GM23338 (cell line): ENCODE measurements at regions not wholly inside any gene's neighbourhood (a gene's known extent, or its start where the extent isn't known, plus 50 kb on each side); places are given as distances from the start of the nearest gene placed in this dataset.

ENCODE experiments used
- ATAC-seq: fragments of 200-7000 bp; cut with Tn5 transposase; 3 replicates; pipeline ENCODE4 v1.9.1; 2020
- DNase-seq: peaks from one replicate; pipeline ENCODE4 v3.0.0-alpha.2; 2015; ENCODE audit warnings: low spot score
- H2AFZ ChIP-seq: fragments of 200-600 bp; sonication (generic); 2 replicates; pipeline ENCODE4 v1.8.0; 2016; ENCODE audit warnings: antibody characterized with exemption, mild to moderate bottlenecking, moderate library complexity
- H3F3A ChIP-seq: fragments of 200-600 bp; sonication (generic); replicated peaks from 2 replicates; pipeline ENCODE4 v1.8.0; 2017; ENCODE audit warnings: antibody characterized with exemption, mixed run types, low read depth
- H3K27ac ChIP-seq: fragments of 200-600 bp; sonication (generic); 2 replicates; pipeline ENCODE4 v1.6.1; 2016; ENCODE audit warnings: low read depth
- H3K27me3 ChIP-seq: fragments of 200-600 bp; sonication (generic); 2 replicates; pipeline ENCODE4 v1.8.0; 2016; ENCODE audit warnings: mild to moderate bottlenecking, mixed run types, moderate library complexity; ENCODE audit not compliant: insufficient read depth
- H3K36me3 ChIP-seq: fragments of 200-600 bp; sonication (generic); 2 replicates; pipeline ENCODE4 v1.8.0; 2016; ENCODE audit warnings: mild to moderate bottlenecking; ENCODE audit not compliant: insufficient read depth
- H3K4me1 ChIP-seq: fragments of 200-600 bp; sonication (generic); 2 replicates; pipeline ENCODE4 v1.8.0; 2016; ENCODE audit warnings: mild to moderate bottlenecking, moderate library complexity; ENCODE audit not compliant: insufficient read depth
- H3K4me2 ChIP-seq: fragments of 200-600 bp; sonication (generic); 2 replicates; pipeline ENCODE4 v1.7.1; 2017; ENCODE audit warnings: mixed run types
- H3K4me3 ChIP-seq: fragments of 200-600 bp; sonication (generic); 2 replicates; pipeline ENCODE4 v1.6.1; 2016; ENCODE audit warnings: mixed run types
- H3K79me2 ChIP-seq: fragments of 200-600 bp; sonication (generic); replicated peaks from 2 replicates; pipeline ENCODE4 v1.8.0; 2017; ENCODE audit warnings: mild to moderate bottlenecking; ENCODE audit not compliant: insufficient read depth
- H3K9me2 ChIP-seq: fragments of 200-600 bp; sonication (generic); 2 replicates; pipeline ENCODE4 v1.8.0; 2017; ENCODE audit not compliant: insufficient read depth
- H4K20me1 ChIP-seq: fragments of 200-600 bp; sonication (generic); replicated peaks from 2 replicates; pipeline ENCODE4 v1.8.0; 2017; ENCODE audit warnings: mild to moderate bottlenecking; ENCODE audit not compliant: insufficient read depth
- H3K27ac Mint-ChIP-seq: 2 replicates; pipeline ENCODE4 v1.8.0; 2020; ENCODE audit warnings: inconsistent platforms, mild to moderate bottlenecking, moderate library complexity, mixed read lengths
- H3K27me3 Mint-ChIP-seq: 3 replicates; pipeline ENCODE4 v1.8.0; 2022; ENCODE audit warnings: low read depth, mild to moderate bottlenecking, moderate library complexity, mixed read lengths, inconsistent platforms; ENCODE audit not compliant: insufficient read depth, poor library complexity
- H3K36me3 Mint-ChIP-seq: 3 replicates; pipeline ENCODE4 v1.8.0; 2021; ENCODE audit warnings: low read depth, mild to moderate bottlenecking, inconsistent platforms, moderate library complexity, mixed read lengths
- H3K4me1 Mint-ChIP-seq: 3 replicates; pipeline ENCODE4 v1.8.0; 2020; ENCODE audit warnings: mild to moderate bottlenecking, inconsistent platforms, mixed read lengths
- H3K4me3 Mint-ChIP-seq: 3 replicates; pipeline ENCODE4 v1.8.0; 2021; ENCODE audit warnings: moderate library complexity, mild to moderate bottlenecking, inconsistent platforms, mixed read lengths
- H3K9me3 Mint-ChIP-seq: 3 replicates; pipeline ENCODE4 v1.8.0; 2020; ENCODE audit warnings: moderate library complexity, mild to moderate bottlenecking, inconsistent platforms, mixed read lengths
- CTCF ChIP-seq, 2 experiments: fragments of 200-600 bp in 1 of 2; sonication (generic) in 1 of 2; conservative IDR thresholded peaks; 2 replicates each; pipeline versions ENCODE4 v1.5.1 to v1.6.1; 2016 to 2017; ENCODE audit warnings: antibody characterized with exemption in 2 of 2, low read depth in 2 of 2, mild to moderate bottlenecking in 2 of 2, moderate library complexity in 1 of 2
- EZH2phosphoT487 ChIP-seq: fragments of 200-600 bp; sonication (generic); IDR thresholded peaks from one replicate; pipeline ENCODE4 v1.8.1; 2018; ENCODE audit warnings: antibody characterized with exemption; ENCODE audit not compliant: unreplicated experiment
- JUNB ChIP-seq: IDR thresholded peaks from one replicate; pipeline ENCODE4 v1.6.1; 2016; ENCODE audit warnings: antibody characterized with exemption; ENCODE audit not compliant: unreplicated experiment
- POLR2AphosphoS5 ChIP-seq: IDR thresholded peaks from 2 replicates; pipeline ENCODE4 v1.6.1; 2016; ENCODE audit warnings: antibody characterized with exemption, low read depth
- REST ChIP-seq: IDR thresholded peaks from one replicate; pipeline ENCODE4 v1.6.1; 2018; ENCODE audit warnings: antibody characterized with exemption; ENCODE audit not compliant: unreplicated experiment
- ZNF114 ChIP-seq: fragments of 250-450 bp; sonication (Bioruptor Pico); IDR thresholded peaks from 2 replicates; pipeline ENCODE4 v1.5.0; 2020; ENCODE audit warnings: mild to moderate bottlenecking, moderate library complexity
- ZNF331 ChIP-seq: fragments of 250-450 bp; sonication (Bioruptor Pico); IDR thresholded peaks from 2 replicates; pipeline ENCODE4 v1.5.0; 2020; ENCODE audit warnings: low read depth, mild to moderate bottlenecking, moderate library complexity
- ZNF462 ChIP-seq: fragments of 250-450 bp; sonication (Bioruptor Pico); IDR thresholded peaks from 2 replicates; pipeline ENCODE4 v1.5.0; 2020; ENCODE audit warnings: mild to moderate bottlenecking, moderate library complexity

- TF ChIP-seq ZNF462 (CRISPR knock-in tag), result no peak
Measured at GRCh38 chr1:82598337-82598736, 797.6 kb downstream of the ADGRL2 start (continued).

- Mint-ChIP-seq H3K4me3 (no peak overlapping the region), H3K4me1 (peaks cover 20% of the 10 kb centered on the region; the same call in 2 of the 3 replicates), H3K27ac (no peak overlapping the region), H3K27me3 (no peaks in the 10 kb centered on the region), H3K9me3 (no peaks in the 10 kb centered on the region; the same call in 2 of the 3 replicates), H3K36me3 (no peaks in the 10 kb centered on the region)
- Histone ChIP-seq H4K20me1 (no peaks in the 10 kb centered on the region), H3K27me3 (no peaks in the 10 kb centered on the region), H3K4me1 (peaks cover 10% of the 10 kb centered on the region; the same call in 1 of the 2 replicates), H3K4me2 (no peak overlapping the region; the same call in 1 of the 2 replicates), H3K36me3 (no peaks in the 10 kb centered on the region), H2AFZ (no peak overlapping the region), H3F3A (no peaks in the 10 kb centered on the region), H3K27ac (no peak overlapping the region), H3K9me2 (no peaks in the 10 kb centered on the region), H3K79me2 (no peaks in the 10 kb centered on the region), H3K4me3 (no peak overlapping the region)
- ATAC-seq (no peak), DNase-seq (no peak)
- TF ChIP-seq ZNF331 (no peak), POLR2AphosphoS5 (no peak), CTCF (conservative IDR thresholded peaks at IDR 0.05; ENCODE audit: low read depth in 2 of 2) (no peak), JUNB (no peak), ZNF114 (CRISPR knock-in tag) (no peak), REST (no peak), EZH2phosphoT487 (no peak)
Measured at GRCh38 chr1:82597649-82598048, 796.9 kb downstream of the ADGRL2 start.
